HS-5 (cell line): ENCODE measurements at regions not wholly inside any gene's neighbourhood (a gene's known extent, or its start where the extent isn't known, plus 50 kb on each side); places are given as distances from the start of the nearest gene placed in this dataset.
"Not testable (repeated sequence)": the region's sequence is repeated elsewhere in the genome, so short reads cannot be mapped to it uniquely, and the experiment has no call there.

ENCODE experiments used
- DNase-seq: peaks from one replicate; pipeline ENCODE4 v3.0.0-alpha.2; 2012; ENCODE audit warnings: low read depth

DNA sequence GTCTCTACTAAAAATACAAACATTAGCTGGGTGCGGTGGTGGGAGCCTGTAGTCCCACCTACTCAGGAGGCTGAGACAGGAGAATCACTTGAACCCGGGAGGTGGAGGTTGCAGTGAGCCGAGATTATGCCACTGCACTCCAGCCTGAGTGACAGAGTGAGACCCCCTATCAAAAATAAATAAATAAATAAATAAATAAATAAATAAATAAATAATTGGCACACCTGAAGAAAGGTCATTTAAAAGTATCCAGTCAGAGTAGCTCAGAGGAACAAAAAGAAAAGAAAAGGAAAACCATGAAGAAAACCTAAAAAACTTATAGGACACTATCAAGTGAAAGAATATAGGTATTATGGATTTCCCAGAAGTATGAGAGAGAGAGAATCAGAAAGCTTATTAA lies 330.1 kb upstream of the AR start:
- not testable (repeated sequence) for DNase-seq

DNA sequence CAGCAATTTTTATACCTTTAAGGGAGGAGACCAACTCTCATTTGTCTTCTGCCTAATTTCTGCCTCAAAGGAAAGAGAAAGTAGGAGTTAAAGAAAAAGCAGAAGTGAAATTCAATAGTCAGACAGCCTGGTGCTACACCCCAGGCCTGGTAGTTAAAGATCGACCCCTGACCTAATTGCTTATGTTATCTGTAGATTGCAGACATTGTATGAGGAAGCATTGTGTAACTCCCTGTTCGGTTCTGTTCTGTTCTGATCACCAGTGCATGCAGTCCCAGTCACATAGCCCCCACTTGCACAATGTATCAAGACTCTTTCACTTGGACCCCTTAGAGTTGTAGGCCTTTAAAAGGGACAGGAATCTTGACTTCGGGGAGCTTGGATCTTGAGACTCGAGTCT lies 335.9 kb upstream of the AR start:
- no peak for DNase-seq

GRCh38 chrX:67159437-67159836 lies 384.4 kb upstream of the AR start:
- no peak for DNase-seq

GRCh38 chrX:67114635-67115034 lies 429.2 kb upstream of the AR start:
- no peak for DNase-seq

DNA sequence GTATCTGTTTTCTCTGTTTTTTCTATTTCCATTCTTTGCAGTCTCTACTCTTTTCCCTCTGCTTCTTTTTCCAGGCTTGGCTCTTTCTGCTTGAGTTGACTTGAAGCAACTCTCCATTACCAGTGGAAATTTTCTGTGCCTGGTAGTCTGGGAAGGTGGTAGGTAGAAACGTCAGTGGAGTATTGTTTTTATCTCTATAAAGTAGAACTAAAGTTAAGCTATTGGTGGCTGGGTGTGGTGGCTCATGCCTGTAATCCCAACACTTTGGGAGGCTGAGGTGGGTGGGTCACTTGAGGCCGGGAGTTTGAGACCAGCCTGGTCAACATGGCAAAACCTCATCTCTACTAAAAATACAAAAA lies 438.1 kb upstream of the AR start:
- no peak for DNase-seq

- DNase-seq, result no peak
Observed at GRCh38 chrX:67104982-67105757, 438.7 kb upstream of the AR start.

DNA sequence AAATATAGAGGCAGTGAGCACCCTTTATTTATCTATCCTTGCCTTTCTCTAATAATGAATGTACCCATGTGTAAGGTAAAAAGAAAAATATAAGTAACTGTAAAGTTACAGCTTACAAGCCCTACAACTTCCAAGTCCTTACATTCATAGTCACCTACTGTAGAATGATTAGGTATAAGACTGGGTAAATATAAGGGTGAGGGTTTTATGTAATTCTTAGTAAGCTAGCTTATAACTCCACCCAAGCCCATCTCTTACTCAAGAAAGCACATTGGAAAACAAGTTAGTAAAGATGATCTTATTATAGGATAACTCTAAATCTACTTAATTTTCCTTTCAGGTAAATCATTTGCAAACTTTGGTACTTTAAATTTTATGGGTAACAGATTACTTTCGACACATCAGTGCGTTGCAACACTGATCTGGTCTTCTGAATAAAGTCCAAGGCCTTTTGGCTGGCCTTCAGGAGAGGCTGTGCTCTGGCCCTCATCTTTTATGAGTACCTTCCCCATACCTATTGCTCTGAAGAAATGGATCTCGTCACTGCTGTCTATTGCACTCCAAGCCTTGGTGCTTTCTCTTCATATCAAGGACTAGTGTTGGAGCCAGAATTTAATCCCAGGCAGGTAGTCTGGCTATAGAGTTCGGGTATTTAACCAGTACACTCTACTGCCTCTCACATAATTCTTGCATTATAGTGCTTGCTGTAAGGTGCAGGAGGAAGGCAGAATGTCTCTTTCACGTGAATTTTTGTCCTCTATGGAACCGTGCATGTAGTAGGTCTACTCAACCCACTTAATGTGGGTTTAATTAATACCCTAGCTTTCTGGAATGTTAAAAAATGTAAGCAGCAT lies 443.6 kb upstream of the AR start:
- DNase-seq, result no peak

DNA sequence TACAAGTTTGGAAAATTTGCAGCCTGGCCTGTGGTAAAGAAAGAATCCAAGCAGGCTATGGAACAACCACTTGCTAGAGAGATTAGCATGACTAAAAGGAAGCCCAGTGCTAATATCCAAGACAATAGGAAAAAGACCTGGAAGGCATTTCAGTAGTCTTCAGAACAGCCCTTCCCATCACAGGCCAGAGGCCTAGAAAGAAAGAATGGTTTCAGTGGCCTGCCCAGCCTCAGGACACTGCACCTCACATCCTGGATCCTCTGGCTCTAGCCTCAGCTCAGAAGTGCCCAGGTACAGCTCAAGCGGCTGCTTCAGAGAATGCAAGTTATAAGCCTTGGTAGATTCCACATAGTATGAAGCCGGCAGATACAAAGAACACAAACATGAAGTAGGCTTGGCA lies 449.8 kb upstream of the AR start:
- DNase-seq, result no peak

DNA sequence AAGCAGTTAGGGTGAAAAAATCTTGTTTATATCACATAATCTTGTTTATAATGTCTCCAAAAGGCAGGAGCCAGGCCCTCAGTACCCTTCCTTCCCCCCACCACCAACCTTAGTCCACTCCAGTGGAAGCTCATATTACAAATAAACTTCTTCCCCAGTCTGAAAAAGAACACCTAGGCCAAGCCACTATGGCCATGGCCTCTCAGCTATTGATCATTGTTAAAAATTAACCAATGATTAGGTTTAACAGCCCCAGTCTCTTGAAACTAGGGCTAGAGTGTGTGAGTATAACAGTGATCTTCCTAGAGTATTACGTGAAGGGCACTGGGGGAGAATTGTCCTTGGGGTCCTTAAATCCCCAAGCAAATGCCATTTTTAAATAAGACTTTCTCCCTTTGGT lies 411.9 kb upstream of the EDA2R start:
- DNase-seq, result no peak

GRCh38 chrX:67044866-67045265 lies 406.0 kb upstream of the EDA2R start:
- no peak for DNase-seq

GRCh38 chrX:67044029-67044653 lies 405.3 kb upstream of the EDA2R start:
- DNase-seq, result no peak

- DNase-seq, result no peak
Observed at GRCh38 chrX:67004451-67004850, 365.6 kb upstream of the EDA2R start.

DNA sequence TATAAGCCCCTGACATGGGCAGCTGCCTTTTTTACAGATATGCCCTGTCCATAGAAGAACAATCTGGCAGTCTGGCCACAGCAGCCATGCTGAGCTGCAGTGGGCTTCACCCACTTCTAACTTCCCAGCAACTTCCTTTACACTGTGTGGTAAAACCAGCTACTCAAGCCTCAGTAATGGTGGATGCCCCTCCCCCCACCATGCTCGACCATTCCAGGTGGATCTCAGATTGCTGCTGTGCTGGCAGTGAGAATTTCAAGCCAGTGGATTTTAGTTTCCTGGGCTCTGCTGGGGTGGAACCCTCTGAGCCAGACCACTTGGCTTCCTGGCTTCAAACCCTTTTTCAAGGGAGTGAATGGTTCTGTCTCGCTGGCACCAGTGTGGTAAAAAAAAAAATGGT lies 355.9 kb upstream of the EDA2R start:
- DNase-seq, result no peak

DNA sequence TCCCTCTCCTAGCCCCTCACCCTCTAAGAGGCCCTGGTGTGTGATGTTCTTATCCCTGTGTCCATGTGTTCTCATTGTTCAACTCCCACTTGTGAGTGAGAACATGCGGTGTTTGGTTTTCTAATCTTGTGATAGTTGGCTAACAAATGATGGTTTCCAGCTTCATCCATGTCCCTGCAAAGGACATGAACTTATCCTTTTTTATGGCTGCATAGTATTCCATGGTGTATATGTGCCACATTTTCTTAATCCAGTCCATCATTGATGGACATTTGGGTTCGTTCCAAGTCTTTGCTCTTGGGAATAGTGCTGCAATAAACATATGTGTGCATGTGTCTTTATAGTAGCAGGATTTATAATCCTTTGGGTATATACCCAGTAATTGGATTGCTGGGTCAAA lies 353.2 kb upstream of the EDA2R start:
- not testable (repeated sequence) for DNase-seq

GRCh38 chrX:66988331-66988730 lies 349.5 kb upstream of the EDA2R start:
- no peak for DNase-seq

DNA sequence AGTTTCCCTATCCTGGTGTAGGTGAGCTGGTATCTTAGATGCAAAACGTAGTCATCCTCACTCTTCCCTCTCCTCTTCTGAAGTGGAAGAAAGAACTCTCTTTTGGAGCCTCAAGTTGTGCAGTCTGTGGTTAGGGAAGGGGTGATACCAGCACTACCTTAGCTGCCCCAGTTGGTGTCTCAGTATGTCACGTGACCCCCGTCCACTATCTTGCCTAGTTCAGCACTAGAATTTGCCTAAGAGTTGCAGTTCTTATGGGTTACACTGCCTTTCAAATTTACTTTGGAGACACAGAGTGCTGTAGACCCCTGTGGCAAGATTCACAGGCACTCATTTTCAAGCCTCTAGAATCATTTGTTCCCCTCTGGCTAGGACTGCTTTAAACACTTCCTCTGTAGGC lies 322.8 kb upstream of the EDA2R start:
- no peak for DNase-seq

- no peak for DNase-seq
Observed at GRCh38 chrX:66931713-66932112, 292.8 kb upstream of the EDA2R start.

DNA sequence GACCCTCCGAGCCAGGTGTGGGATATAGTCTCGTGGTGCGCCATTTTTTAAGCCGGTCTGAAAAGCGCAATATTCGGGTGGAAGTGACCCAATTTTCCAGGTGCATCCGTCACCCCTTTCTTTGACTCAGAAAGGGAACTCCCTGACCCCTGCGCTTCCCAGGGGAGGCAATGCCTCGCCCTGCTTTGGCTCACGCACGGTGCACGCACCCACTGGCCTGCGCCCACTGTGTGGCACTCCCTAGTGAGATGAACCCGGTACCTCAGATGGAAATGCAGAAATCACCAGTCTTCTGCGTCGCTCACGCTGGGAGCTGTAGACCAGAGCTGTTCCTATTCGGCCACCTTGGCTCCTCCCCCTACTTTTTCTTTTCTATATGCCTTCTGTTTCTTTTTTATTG lies 291.6 kb upstream of the EDA2R start:
- not testable (repeated sequence) for DNase-seq

DNA sequence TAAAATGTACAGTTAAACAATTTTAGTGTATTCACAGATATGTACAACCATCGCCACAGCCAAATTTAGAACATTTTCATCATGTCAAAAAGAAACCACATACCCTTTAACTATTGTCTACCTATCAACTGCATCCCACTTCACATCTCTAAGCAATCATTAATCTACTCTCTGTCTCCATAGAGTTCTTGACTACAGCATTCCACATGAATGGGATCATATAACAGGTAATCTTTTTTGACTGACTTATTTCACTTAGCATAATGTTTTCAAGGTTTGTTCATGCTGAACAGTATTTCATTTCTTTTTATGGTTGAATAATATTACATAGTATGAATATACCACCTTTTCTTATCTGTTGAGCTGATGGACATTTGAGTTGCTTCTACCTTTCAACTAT lies 281.4 kb upstream of the EDA2R start:
- no peak for DNase-seq

DNA sequence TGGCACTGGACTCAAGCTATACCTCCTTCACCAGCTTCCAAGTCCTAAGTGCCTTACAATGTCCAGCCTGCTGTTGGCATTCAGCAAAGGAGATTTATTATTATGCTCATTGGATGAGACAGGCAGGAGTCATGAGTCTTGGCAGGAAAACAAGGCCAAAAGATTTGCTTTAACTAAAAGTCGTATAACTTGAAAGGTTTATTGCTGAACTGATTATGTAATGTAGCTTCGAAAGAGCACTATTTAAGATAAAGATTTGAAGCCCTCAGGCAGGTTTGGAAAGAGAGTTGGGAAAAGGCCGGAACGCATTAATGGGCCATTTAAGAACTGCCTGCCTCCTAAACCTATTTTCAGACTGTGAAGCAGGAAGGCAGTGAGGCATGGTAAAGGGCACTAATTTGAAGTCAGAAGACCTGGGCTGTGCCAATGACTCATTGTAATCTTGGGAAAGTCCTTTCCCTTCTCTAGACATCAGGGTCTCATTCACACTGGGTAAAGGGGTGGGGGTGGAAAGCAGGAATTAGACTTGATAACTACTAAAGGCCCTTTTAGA lies 280.5 kb upstream of the EDA2R start:
- DNase-seq, result no peak

DNA sequence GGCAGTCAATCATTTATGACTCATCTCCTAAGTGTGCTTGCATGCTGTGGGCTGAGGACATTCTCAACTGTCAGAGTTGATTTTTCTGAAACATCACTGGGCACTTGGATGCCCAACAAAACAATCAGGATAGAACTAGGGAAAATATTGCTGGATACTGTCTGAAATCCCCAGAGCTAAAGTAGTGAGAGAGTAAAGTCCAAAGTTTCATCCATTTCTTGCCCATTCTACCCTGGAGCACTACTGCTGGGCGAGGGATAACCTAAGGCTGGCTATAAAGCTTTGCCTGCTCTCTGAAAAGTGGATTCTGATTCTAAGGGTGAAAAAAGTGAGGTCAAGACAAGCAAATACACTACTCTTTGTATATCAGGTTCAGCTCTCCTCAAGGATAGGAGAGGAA lies 279.6 kb upstream of the EDA2R start:
- DNase-seq, result no peak

DNA sequence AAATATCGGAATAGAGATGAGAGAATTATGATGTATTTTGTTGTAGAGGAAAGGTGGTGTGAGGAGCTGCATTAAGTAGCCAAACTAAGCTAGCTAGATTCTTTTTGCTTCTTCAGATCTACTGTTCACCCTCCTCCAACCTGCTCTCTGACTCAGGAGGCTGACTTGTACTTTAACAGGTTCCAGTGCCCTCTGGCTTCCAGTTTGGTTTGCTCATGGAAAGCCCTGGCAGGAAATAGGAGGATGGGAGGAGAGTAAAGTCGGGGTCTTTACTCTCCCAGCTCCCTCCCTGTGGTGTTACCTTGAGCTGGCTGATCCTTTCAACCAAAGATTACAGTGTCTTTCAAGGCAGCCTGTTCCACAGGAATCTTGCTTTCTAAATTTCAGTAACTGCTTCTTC lies 277.0 kb upstream of the EDA2R start:
- DNase-seq, result no peak

GRCh38 chrX:66914080-66914479 lies 275.2 kb upstream of the EDA2R start:
- no peak for DNase-seq
